Stimulated activated naive CD8-positive, alpha-beta T cell treated with anti-CD3 and anti-CD28 coated beads, Interleukin-15, amount 100 ng/mL, for 72 hours (primary cell): ENCODE measurements at regions not wholly inside any gene's neighbourhood (a gene's known extent, or its start where the extent isn't known, plus 50 kb on each side); places are given as distances from the start of the nearest gene placed in this dataset.
"Not testable (repeated sequence)": the region's sequence is repeated elsewhere in the genome, so short reads cannot be mapped to it uniquely, and the experiment has no call there.

Experiments
- ATAC-seq: fragments of 150-1000 bp; cut with Tn5 transposase; 2 replicates; pipeline ENCODE4 v1.10.0; 2021; ENCODE audit warnings: mild to moderate bottlenecking, moderate library complexity
- DNase-seq, 2 donors: peaks; one replicate each; pipeline ENCODE4 v3.0.0; 2021 to 2022
- H3K27ac Mint-ChIP-seq, 2 donors: one replicate each; pipeline ENCODE4 v1.8.0; 2022; ENCODE audit warnings: mild to moderate bottlenecking in 2 of 2, mixed read lengths in 2 of 2, moderate library complexity in 2 of 2
- H3K27me3 Mint-ChIP-seq: one replicate; pipeline ENCODE4 v1.8.0; 2022; ENCODE audit warnings: mixed read lengths
- H3K4me1 Mint-ChIP-seq: one replicate; pipeline ENCODE4 v1.8.0; 2022; ENCODE audit warnings: mild to moderate bottlenecking, mixed read lengths
- H3K4me3 Mint-ChIP-seq, 2 donors: one replicate each; pipeline ENCODE4 v1.8.0; 2022; ENCODE audit warnings: mild to moderate bottlenecking in 2 of 2, mixed read lengths in 2 of 2, moderate library complexity in 1 of 2
- H3K9me3 Mint-ChIP-seq, 2 donors: one replicate each; pipeline ENCODE4 v1.8.0; 2022; ENCODE audit warnings: mixed read lengths in 2 of 2

DNA sequence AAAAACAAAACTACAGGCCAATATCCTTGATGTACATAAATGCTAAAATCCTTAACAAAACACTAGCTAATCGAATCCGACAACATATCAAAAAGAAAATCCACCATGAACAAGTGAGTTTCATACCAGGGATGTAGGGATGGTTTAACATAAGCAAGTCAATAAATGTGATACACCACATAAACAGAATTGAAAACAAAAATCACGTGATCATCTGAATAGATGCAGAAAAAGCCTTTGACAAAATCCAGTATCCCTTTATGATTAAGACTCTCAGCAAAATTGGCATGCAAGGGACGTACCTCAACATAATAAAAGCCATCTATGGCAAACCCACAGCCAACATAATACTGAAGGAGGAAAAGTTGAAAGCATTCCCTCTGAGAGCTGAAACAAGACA lies 466.1 kb downstream of the BRINP3 start:
- Mint-ChIP-seq H3K9me3 (peaks cover 14 to 49% of the 10 kb centered on the region in 2 donors), H3K27ac (no peak overlapping the region), H3K27me3 (no peaks in the 10 kb centered on the region), H3K4me3 (no peak overlapping the region), H3K4me1 (no peaks in the 10 kb centered on the region)
- no peak for ATAC-seq
- DNase-seq = no peak

DNA sequence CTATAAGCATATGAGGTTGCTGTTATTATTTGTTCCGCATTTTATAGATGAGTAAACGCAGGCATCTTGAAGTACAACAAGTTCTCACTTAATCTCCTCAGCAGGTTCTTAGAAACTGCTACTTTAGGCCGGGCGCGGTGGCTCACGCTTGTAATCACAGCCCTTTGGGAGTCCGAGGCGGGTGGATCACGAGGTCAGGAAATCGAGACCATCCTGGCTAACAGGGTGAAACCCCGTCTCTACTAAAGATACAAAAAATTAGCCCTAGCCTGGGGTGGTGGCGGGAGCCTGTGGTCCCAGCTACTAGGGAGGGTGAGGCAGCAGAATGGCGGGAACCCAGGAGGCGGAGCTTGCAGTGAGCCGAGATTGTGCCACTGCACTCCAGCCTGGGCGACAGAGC lies 458.5 kb downstream of the BRINP3 start:
- peaks cover 8 to 11% of the 10 kb centered on the region in 2 donors for H3K9me3 Mint-ChIP-seq
- not testable (repeated sequence) for H3K4me1 Mint-ChIP-seq, DNase-seq, H3K27me3 Mint-ChIP-seq, ATAC-seq, H3K27ac Mint-ChIP-seq, H3K4me3 Mint-ChIP-seq

DNA sequence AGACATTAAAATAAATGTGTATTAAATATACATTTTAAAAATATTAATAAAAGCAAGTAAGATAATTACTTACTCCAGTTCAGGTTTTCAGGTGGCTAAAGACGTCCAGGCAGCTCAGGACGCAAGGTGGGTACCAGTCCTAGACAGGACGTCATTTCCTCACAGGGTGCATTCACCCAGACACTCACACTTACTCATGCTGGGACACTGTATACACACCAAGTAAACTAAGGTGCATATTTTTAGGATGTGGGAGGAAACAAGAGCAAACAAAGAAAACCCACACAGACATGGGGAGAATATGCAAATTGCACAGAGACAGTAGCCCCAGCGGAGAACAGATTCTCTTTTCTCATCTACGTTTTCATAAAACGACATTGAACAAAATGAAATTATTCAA lies 457.9 kb downstream of the BRINP3 start:
- Mint-ChIP-seq H3K4me1 (no peaks in the 10 kb centered on the region), H3K27me3 (no peaks in the 10 kb centered on the region), H3K27ac (no peak overlapping the region), H3K9me3 (peaks cover 5 to 11% of the 10 kb centered on the region in 2 donors), H3K4me3 (no peak overlapping the region)
- DNase-seq (no peak), ATAC-seq (no peak)

GRCh38 chr1:190022709-190023108 lies 455.0 kb downstream of the BRINP3 start:
- H3K4me1 Mint-ChIP-seq = no peaks in the 10 kb centered on the region
- ATAC-seq (no peak), DNase-seq (no peak)
- no peak overlapping the region for H3K27ac Mint-ChIP-seq
- no peak overlapping the region for H3K4me3 Mint-ChIP-seq
- peaks cover 0 to 11% of the 10 kb centered on the region in 2 donors for H3K9me3 Mint-ChIP-seq
- H3K27me3 Mint-ChIP-seq = no peaks in the 10 kb centered on the region

DNA sequence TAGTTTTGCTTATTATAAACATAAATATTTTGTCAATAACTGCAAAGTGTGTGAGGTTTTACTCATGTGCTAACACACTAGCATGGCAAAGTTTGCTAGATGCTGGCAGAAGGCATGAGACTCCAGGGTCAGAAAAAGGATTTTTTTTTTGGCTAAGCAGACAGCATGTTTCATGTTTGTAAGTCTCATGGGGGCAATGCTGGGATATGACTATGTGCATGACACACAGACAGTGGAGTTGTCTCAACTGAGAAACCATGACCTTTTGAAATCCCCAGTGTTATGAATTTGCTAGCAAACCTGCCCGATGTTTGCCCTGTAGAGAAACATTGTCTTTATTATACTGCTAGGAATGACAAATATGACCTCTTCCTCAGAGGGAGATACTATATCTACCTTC lies 448.2 kb downstream of the BRINP3 start:
- H3K9me3 Mint-ChIP-seq = peaks cover 5 to 7% of the 10 kb centered on the region in 2 donors

DNA sequence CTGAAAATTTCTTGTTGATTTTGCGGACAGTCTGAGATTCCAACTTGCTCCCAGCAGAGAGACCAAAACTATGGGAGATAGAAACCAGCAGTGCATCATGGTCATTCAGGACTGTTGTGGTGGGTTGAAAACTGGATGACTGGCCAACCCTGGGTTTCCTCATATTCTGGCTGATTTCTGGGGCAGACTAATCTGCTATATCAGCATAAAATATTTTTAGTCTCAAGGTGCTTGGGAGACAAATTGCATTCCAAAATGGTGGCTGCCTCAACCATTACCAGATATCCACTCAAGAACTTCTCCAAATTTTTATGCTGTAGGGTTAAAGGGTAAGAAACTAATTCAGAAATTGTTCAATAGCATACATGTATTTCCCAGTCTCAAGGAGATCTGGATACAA lies 434.0 kb downstream of the BRINP3 start:
- ATAC-seq = no peak
- H3K9me3 Mint-ChIP-seq = peaks cover 15 to 18% of the 10 kb centered on the region in 2 donors

More for the DNA sequence above, 448.2 kb downstream of the BRINP3 start:
- no peaks in the 10 kb centered on the region for H3K27me3 Mint-ChIP-seq
- H3K4me1 Mint-ChIP-seq = no peaks in the 10 kb centered on the region
- no peak overlapping the region for H3K4me3 Mint-ChIP-seq
- no peak for ATAC-seq
- no peak overlapping the region for H3K27ac Mint-ChIP-seq
- DNase-seq = no peak

GRCh38 chr1:190046231-190046630 lies 431.4 kb downstream of the BRINP3 start:
- Mint-ChIP-seq H3K4me3 (no peak overlapping the region), H3K27ac (no peak overlapping the region), H3K27me3 (no peaks in the 10 kb centered on the region), H3K9me3 (peaks cover 7 to 13% of the 10 kb centered on the region in 2 donors), H3K4me1 (no peaks in the 10 kb centered on the region)
- ATAC-seq (no peak), DNase-seq (no peak)

More for the DNA sequence above, 434.0 kb downstream of the BRINP3 start:
- no peak overlapping the region for H3K27ac Mint-ChIP-seq
- no peak for DNase-seq
- no peak overlapping the region for H3K4me3 Mint-ChIP-seq
- no peaks in the 10 kb centered on the region for H3K4me1 Mint-ChIP-seq
- H3K27me3 Mint-ChIP-seq = no peaks in the 10 kb centered on the region
